HPDE6-E6E7 (cell line): ENCODE measurements at regions not wholly inside any gene's neighbourhood (a gene's known extent, or its start where the extent isn't known, plus 50 kb on each side); places are given as distances from the start of the nearest gene placed in this dataset.
"Not testable (repeated sequence)": the region's sequence is repeated elsewhere in the genome, so short reads cannot be mapped to it uniquely, and the experiment has no call there.

Source experiments
- DNase-seq: peaks from one replicate; pipeline ENCODE4 v3.0.0; 2011; ENCODE audit warnings: missing footprints; ENCODE audit errors: extremely low spot score

- DNase-seq, result not testable (repeated sequence)
These were observed 81.6 kb downstream of the P2RY10 start for GRCh38 chrX:79026742-79027141.

DNA sequence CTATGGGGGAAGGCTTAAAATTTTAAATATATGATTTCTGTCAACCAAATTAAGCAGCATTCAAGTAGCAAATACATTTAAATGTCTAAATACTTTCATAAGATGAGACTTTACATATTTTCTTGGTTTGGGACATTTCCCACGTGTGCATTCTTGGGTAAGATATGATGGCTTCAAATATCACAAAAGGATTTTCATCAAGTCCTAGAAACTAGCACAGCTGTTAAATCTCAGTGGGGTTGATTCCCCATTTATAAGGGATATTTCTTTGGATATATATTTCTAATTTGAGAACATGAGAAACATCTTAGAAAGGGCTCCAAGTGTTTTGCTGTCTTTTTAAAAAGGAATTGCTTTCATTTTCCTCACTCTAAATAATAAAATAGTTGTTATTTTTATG lies 90.2 kb downstream of the P2RY10 start:
- DNase-seq, result no peak

DNA sequence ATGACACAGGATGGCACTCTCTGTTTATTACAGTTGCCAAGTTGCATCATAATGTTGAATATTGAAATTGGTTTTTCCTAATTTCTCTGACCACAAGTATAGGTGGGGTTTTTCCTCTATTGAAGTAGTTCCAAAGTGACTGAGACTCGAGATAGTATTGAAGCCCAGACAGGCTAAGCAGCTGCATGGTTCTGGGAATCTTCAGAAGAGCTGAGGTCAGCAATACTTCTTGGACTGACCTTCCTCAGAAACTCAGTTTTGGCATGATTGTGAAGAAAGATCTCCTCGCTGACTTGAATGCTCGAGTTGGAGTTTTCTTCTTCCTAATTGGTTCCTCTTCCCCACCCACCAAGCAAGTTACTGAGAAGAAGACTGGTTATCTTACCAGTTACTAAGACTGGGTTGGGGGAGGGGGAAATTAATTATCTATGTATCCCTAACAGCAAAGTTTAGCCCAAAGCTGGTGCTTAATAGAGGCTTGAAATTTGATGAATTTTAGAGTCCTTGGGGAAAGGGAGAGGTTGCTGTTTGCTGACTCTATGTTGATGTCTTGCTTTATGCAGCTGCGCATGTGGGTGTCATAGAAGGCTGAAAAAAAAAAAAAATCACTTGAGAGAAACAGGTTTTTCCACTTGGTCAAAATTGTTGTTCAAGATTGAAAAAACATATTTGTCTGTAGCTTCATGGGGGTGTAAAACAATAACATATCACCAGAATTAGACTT lies 91.1 kb downstream of the P2RY10 start:
- no peak for DNase-seq

GRCh38 chrX:79065696-79066095 lies 78.8 kb upstream of the GPR174 start:
- DNase-seq, result no peak

- no peak for DNase-seq
These were observed 66.4 kb upstream of the GPR174 start for GRCh38 chrX:79078114-79078513.

GRCh38 chrX:79079477-79079876 lies 65.0 kb upstream of the GPR174 start:
- no peak for DNase-seq

DNA sequence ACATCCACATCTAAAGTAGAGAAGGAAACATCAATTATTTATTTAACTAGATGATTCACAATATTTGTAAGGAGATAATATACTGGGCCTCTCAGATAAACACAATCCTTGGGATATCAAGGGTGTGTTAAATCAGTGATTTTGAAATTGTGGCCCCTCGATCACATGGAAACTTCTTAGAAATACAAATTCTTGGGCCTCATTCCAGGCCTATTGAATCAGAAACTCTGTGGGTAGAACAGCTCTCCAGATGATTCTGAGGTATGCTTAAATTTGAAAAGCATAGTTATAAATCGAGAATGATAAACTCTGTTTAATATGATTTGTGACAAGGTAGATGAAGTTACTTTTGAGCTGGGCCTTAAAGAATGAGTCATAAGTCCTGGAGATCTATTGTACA lies 64.3 kb upstream of the GPR174 start:
- DNase-seq, result no peak

GRCh38 chrX:79081895-79082512 lies 62.5 kb upstream of the GPR174 start:
- DNase-seq, result peak; percentile 4

DNA sequence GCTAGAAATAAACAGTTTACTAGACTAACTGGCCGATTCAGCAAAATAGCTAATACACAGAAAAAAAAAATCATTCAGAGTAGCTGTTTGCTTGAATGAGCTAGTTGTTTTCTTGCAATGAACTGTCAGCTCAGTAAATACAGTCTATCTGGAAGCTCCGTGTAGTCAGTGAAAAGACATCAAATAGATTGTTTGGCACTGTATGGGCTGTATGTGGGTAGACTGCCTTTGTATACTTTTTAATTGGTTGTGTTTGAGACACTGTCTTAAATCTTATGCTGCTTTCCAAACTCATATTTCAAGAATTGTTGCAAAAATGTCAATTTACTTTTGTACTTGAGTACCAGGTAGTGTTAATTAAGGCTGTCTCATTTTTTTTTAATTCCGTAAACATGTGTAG lies 61.6 kb upstream of the GPR174 start:
- no peak for DNase-seq

DNA sequence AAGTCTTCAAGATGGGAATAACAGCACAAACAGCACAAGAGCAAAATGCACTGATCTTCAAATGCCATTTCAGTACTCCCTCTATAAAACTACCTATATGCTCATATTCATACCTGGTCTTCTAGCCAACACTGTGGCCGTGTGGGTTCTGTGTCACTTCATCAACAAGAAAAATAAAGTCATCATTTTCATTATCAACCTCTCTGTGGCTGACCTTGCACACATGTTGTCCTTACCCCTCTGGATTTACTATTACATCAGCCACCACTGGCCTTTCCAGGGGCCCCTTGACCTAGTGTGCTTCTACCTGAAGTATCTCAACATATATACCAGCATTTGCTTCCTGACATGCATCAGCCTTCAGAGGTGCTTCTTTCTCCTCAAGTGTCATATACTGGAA lies 59.6 kb upstream of the GPR174 start:
- no peak for DNase-seq

GRCh38 chrX:79089896-79090584 lies 54.4 kb upstream of the GPR174 start:
- DNase-seq, result no peak

DNA sequence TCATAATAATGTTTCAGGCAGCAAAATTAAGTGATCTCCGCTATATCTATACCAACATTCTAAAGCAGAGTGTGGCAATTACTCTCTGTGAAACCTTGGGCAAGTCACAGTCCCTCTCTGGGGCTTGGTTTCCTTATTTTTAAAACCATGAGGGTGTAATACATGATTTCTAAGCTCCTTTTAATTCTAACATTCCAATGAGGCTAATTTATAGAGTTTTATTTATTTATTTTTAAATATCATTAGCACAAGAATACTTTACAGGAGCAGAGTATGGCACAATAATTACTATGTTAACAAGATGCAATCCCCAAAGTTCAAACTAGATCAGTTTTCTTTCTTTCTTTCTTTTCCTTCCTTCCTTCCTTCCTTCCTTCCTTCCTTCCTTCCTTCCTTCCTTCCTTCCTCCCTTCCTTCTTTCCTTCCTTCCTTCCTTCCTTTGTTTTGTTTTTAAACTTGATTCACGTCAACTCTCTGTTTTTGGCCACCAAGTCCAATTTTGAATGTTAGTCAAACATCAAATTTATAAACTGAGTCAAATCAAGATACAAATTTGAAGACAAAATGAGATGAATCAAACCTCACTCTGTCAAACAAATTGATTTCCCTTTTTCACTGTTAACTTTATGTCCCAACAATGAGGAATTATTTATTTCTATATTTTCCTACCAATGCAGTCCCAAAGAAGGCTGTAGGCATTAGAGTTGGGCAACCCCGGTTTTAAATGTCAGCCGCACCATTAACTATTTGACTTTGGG lies 50.2 kb upstream of the GPR174 start:
- no peak for DNase-seq
